ENCODE measurements at regions not wholly inside any gene's neighbourhood (a gene's known extent, or its start where the extent isn't known, plus 50 kb on each side); places are given as distances from the start of the nearest gene placed in this dataset.

DNA sequence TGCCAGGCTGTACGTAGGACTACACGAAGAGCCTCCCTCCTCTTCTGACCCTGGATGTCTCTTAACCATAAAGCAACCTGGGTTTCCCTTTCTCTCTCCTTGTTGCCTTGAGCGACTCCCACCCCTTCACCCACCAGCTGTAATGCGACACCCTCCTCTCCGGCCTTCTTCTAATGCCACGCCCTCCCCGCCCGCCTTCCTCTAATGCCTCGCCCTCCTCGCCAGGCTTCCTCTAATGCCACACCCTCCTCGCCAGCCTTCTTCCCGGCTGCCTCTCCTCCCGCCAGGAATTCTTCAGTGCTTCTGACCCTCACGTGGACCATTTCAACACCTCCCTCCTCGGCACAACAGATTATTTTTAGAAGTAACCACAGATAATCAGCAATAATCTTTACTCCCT, 348.5 kb upstream of the SHH start:
- Mint-ChIP-seq H3K4me3 (no peak overlapping the region), H3K4me1 (peaks cover 7% of the 10 kb centered on the region; the same call in 2 of the 3 replicates), H3K27me3 (ENCODE audit: insufficient read depth, low read depth, poor library complexity) (peaks cover 6% of the 10 kb centered on the region), H3K9me3 (peaks cover 6% of the 10 kb centered on the region; the same call in 2 of the 3 replicates), H3K36me3 (ENCODE audit: low read depth) (no peaks in the 10 kb centered on the region), H3K27ac (no peak overlapping the region)
- peak; percentile 70 for DNase-seq (ENCODE audit: low spot score)
- H3K27me3 ChIP-seq (ENCODE audit: insufficient read depth), result no peaks in the 10 kb centered on the region
- no peaks in the 10 kb centered on the region for H3K79me2 ChIP-seq (replicated peaks; ENCODE audit: insufficient read depth)
- peak; percentile 93 for ATAC-seq
- no peak overlapping the region for H3K4me2 ChIP-seq
- H3K4me3 ChIP-seq, result no peak overlapping the region
- H3K4me1 ChIP-seq (ENCODE audit: insufficient read depth), result no peaks in the 10 kb centered on the region
- no peak overlapping the region for H3K27ac ChIP-seq (ENCODE audit: low read depth)
- no peaks in the 10 kb centered on the region for H4K20me1 ChIP-seq (replicated peaks; ENCODE audit: insufficient read depth)
- TF ChIP-seq JUNB (IDR thresholded peaks at IDR 0.05; ENCODE audit: unreplicated experiment), result no peak
- no peak for TF ChIP-seq ZNF331 (CRISPR knock-in tag; IDR thresholded peaks at IDR 0.05; ENCODE audit: low read depth)
- no peak for TF ChIP-seq EZH2 (IDR thresholded peaks at IDR 0.05; ENCODE audit: low read depth, unreplicated experiment)
- TF ChIP-seq, protein P1, sequence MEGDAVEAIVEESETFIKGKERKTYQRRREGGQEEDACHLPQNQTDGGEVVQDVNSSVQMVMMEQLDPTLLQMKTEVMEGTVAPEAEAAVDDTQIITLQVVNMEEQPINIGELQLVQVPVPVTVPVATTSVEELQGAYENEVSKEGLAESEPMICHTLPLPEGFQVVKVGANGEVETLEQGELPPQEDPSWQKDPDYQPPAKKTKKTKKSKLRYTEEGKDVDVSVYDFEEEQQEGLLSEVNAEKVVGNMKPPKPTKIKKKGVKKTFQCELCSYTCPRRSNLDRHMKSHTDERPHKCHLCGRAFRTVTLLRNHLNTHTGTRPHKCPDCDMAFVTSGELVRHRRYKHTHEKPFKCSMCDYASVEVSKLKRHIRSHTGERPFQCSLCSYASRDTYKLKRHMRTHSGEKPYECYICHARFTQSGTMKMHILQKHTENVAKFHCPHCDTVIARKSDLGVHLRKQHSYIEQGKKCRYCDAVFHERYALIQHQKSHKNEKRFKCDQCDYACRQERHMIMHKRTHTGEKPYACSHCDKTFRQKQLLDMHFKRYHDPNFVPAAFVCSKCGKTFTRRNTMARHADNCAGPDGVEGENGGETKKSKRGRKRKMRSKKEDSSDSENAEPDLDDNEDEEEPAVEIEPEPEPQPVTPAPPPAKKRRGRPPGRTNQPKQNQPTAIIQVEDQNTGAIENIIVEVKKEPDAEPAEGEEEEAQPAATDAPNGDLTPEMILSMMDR (conservative IDR thresholded peaks at IDR 0.05; ENCODE audit: low read depth in 2 of 2), result no peak
- TF ChIP-seq CREB1 (CRISPR knock-in tag; IDR thresholded peaks at IDR 0.05; ENCODE audit: low read depth), result no peak
- TF ChIP-seq, protein P2, sequence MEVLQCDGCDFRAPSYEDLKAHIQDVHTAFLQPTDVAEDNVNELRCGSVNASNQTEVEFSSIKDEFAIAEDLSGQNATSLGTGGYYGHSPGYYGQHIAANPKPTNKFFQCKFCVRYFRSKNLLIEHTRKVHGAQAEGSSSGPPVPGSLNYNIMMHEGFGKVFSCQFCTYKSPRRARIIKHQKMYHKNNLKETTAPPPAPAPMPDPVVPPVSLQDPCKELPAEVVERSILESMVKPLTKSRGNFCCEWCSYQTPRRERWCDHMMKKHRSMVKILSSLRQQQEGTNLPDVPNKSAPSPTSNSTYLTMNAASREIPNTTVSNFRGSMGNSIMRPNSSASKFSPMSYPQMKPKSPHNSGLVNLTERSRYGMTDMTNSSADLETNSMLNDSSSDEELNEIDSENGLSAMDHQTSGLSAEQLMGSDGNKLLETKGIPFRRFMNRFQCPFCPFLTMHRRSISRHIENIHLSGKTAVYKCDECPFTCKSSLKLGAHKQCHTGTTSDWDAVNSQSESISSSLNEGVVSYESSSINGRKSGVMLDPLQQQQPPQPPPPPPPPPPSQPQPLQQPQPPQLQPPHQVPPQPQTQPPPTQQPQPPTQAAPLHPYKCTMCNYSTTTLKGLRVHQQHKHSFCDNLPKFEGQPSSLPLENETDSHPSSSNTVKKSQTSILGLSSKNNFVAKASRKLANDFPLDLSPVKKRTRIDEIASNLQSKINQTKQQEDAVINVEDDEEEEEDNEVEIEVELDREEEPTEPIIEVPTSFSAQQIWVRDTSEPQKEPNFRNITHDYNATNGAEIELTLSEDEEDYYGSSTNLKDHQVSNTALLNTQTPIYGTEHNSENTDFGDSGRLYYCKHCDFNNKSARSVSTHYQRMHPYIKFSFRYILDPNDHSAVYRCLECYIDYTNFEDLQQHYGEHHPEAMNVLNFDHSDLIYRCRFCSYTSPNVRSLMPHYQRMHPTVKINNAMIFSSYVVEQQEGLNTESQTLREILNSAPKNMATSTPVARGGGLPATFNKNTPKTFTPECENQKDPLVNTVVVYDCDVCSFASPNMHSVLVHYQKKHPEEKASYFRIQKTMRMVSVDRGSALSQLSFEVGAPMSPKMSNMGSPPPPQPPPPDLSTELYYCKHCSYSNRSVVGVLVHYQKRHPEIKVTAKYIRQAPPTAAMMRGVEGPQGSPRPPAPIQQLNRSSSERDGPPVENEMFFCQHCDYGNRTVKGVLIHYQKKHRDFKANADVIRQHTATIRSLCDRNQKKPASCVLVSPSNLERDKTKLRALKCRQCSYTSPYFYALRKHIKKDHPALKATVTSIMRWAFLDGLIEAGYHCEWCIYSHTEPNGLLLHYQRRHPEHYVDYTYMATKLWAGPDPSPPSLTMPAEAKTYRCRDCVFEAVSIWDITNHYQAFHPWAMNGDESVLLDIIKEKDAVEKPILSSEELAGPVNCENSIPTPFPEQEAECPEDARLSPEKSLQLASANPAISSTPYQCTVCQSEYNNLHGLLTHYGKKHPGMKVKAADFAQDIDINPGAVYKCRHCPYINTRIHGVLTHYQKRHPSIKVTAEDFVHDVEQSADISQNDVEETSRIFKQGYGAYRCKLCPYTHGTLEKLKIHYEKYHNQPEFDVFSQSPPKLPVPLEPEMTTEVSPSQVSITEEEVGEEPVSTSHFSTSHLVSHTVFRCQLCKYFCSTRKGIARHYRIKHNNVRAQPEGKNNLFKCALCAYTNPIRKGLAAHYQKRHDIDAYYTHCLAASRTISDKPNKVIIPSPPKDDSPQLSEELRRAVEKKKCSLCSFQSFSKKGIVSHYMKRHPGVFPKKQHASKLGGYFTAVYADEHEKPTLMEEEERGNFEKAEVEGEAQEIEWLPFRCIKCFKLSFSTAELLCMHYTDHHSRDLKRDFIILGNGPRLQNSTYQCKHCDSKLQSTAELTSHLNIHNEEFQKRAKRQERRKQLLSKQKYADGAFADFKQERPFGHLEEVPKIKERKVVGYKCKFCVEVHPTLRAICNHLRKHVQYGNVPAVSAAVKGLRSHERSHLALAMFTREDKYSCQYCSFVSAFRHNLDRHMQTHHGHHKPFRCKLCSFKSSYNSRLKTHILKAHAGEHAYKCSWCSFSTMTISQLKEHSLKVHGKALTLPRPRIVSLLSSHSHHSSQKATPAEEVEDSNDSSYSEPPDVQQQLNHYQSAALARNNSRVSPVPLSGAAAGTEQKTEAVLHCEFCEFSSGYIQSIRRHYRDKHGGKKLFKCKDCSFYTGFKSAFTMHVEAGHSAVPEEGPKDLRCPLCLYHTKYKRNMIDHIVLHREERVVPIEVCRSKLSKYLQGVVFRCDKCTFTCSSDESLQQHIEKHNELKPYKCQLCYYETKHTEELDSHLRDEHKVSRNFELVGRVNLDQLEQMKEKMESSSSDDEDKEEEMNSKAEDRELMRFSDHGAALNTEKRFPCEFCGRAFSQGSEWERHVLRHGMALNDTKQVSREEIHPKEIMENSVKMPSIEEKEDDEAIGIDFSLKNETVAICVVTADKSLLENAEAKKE (CRISPR knock-in tag; IDR thresholded peaks at IDR 0.05), result no peak
- TF ChIP-seq STAT1 (IDR thresholded peaks at IDR 0.05; ENCODE audit: unreplicated experiment), result no peak
- no peak for TF ChIP-seq EZH2phosphoT487 (IDR thresholded peaks at IDR 0.05; ENCODE audit: unreplicated experiment)
- no peak for TF ChIP-seq ZNF114 (CRISPR knock-in tag; IDR thresholded peaks at IDR 0.05)
- TF ChIP-seq NANOG (IDR thresholded peaks at IDR 0.05; ENCODE audit: borderline replicate concordance), result no peak
- TF ChIP-seq POLR2AphosphoS5 (IDR thresholded peaks at IDR 0.05; ENCODE audit: low read depth), result no peak
- TF ChIP-seq, protein P3, sequence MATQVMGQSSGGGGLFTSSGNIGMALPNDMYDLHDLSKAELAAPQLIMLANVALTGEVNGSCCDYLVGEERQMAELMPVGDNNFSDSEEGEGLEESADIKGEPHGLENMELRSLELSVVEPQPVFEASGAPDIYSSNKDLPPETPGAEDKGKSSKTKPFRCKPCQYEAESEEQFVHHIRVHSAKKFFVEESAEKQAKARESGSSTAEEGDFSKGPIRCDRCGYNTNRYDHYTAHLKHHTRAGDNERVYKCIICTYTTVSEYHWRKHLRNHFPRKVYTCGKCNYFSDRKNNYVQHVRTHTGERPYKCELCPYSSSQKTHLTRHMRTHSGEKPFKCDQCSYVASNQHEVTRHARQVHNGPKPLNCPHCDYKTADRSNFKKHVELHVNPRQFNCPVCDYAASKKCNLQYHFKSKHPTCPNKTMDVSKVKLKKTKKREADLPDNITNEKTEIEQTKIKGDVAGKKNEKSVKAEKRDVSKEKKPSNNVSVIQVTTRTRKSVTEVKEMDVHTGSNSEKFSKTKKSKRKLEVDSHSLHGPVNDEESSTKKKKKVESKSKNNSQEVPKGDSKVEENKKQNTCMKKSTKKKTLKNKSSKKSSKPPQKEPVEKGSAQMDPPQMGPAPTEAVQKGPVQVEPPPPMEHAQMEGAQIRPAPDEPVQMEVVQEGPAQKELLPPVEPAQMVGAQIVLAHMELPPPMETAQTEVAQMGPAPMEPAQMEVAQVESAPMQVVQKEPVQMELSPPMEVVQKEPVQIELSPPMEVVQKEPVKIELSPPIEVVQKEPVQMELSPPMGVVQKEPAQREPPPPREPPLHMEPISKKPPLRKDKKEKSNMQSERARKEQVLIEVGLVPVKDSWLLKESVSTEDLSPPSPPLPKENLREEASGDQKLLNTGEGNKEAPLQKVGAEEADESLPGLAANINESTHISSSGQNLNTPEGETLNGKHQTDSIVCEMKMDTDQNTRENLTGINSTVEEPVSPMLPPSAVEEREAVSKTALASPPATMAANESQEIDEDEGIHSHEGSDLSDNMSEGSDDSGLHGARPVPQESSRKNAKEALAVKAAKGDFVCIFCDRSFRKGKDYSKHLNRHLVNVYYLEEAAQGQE (IDR thresholded peaks at IDR 0.05; ENCODE audit: unreplicated experiment), result no peak
- TF ChIP-seq, protein P4, sequence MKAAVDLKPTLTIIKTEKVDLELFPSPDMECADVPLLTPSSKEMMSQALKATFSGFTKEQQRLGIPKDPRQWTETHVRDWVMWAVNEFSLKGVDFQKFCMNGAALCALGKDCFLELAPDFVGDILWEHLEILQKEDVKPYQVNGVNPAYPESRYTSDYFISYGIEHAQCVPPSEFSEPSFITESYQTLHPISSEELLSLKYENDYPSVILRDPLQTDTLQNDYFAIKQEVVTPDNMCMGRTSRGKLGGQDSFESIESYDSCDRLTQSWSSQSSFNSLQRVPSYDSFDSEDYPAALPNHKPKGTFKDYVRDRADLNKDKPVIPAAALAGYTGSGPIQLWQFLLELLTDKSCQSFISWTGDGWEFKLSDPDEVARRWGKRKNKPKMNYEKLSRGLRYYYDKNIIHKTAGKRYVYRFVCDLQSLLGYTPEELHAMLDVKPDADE (IDR thresholded peaks at IDR 0.05), result no peak
- H2AFZ ChIP-seq, result 0 out of 2 replicates have a peak overlapping the region, but pooled peaks have one; percentile 18
- H3F3A ChIP-seq (replicated peaks; ENCODE audit: low read depth), result no peaks in the 10 kb centered on the region
- no peaks in the 10 kb centered on the region for H3K36me3 ChIP-seq (ENCODE audit: insufficient read depth)
- H3K9me2 ChIP-seq (ENCODE audit: insufficient read depth), result no peaks in the 10 kb centered on the region

All from GM23338 (cell line).